H1 (cell line): ENCODE measurements at regions not wholly inside any gene's neighbourhood (a gene's known extent, or its start where the extent isn't known, plus 50 kb on each side); places are given as distances from the start of the nearest gene placed in this dataset.

Source experiments
- CTCF ChIA-PET: fragments of 300-600 bp; sonication (Branson Sonifier 250); formaldehyde crosslinking; loops from one replicate; lab custom pipeline; 2021; ENCODE audit not compliant: partially characterized antibody; lab: Charles Lee
- POLR2A ChIA-PET: fragments of 300-600 bp; sonication (Branson Sonifier 250); formaldehyde crosslinking; loops from one replicate; lab custom pipeline; 2021; ENCODE audit warnings: inconsistent platforms; ENCODE audit not compliant: partially characterized antibody; lab: Charles Lee
- DNase-seq, 2 experiments: peaks; one replicate each; pipeline versions ENCODE4 v3.0.0 to v3.0.0-alpha.2; 2010 to 2022; ENCODE audit warnings: low spot score in 2 of 2, low read depth in 1 of 2, mixed read lengths in 1 of 2
- FAIRE-seq: peaks from 2 replicates; lab custom pipeline; 2011; peaks lifted over from hg19 to GRCh38; lab: Jason Lieb, UNC
- H2AFZ ChIP-seq: 2 replicates; pipeline ENCODE4 v1.8.1; 2012; ENCODE audit warnings: low read length, inconsistent platforms
- H2AK5ac ChIP-seq: 2 replicates; pipeline ENCODE4 v1.6.1; 2013; ENCODE audit warnings: low read depth, low read length
- H2BK120ac ChIP-seq: replicated peaks from 2 replicates; pipeline ENCODE3; 2013; ENCODE audit warnings: low read depth, low read length, inconsistent platforms
- H2BK12ac ChIP-seq: 2 replicates; pipeline ENCODE4 v1.6.1; 2013; ENCODE audit warnings: low read depth, low read length
- H2BK15ac ChIP-seq: 2 replicates; pipeline ENCODE4 v1.6.1; 2013; ENCODE audit warnings: low read length
- H2BK20ac ChIP-seq: 2 replicates; pipeline ENCODE4 v1.6.1; 2013; ENCODE audit warnings: low read length
- H2BK5ac ChIP-seq: 2 replicates; pipeline ENCODE4 v1.6.1; 2013; ENCODE audit warnings: low read depth, low read length
- H3K14ac ChIP-seq: 2 replicates; pipeline ENCODE4 v1.6.1; 2013; ENCODE audit warnings: inconsistent platforms; ENCODE audit not compliant: insufficient read length
- H3K18ac ChIP-seq: 2 replicates; pipeline ENCODE4 v1.6.1; 2013; ENCODE audit warnings: low read length; ENCODE audit errors: extremely low read depth
- H3K23ac ChIP-seq: 2 replicates; pipeline ENCODE4 v1.6.1; 2013; ENCODE audit warnings: inconsistent platforms; ENCODE audit not compliant: insufficient read length
- H3K23me2 ChIP-seq: 2 replicates; pipeline ENCODE4 v1.6.1; 2013; ENCODE audit warnings: low read depth, low read length
- H3K27ac ChIP-seq: 2 replicates; pipeline ENCODE4 v1.6.1; 2011; ENCODE audit warnings: low read depth, low read length, inconsistent platforms
- H3K27me3 ChIP-seq, 4 experiments: replicated peaks in 1 of 4; 1 replicate in 1 of 4; 2 replicates in 3 of 4; pipeline versions ENCODE4 v1.6.1 to v1.8.1; 2011 to 2013; ENCODE audit warnings: low read length in 3 of 4, mild to moderate bottlenecking in 3 of 4, inconsistent platforms in 2 of 4, mixed read lengths in 2 of 4, moderate library complexity in 1 of 4; ENCODE audit not compliant: control insufficient read depth in 3 of 4, insufficient read depth in 3 of 4; ENCODE audit errors: extremely low read depth in 1 of 4
- H3K36me3 ChIP-seq, 4 experiments: 2 replicates each; pipeline versions ENCODE4 v1.6.1 to v1.8.1; 2011 to 2013; ENCODE audit warnings: mild to moderate bottlenecking in 4 of 4, low read length in 3 of 4, moderate library complexity in 2 of 4, control low read depth in 1 of 4, inconsistent platforms in 1 of 4; ENCODE audit not compliant: insufficient read depth in 4 of 4, control insufficient read depth in 2 of 4
- H3K4ac ChIP-seq: replicated peaks from 2 replicates; pipeline ENCODE3; 2013; ENCODE audit warnings: low read length, low read depth, mixed read lengths, inconsistent platforms; ENCODE audit not compliant: insufficient read length
- H3K4me1 ChIP-seq, 4 experiments: replicated peaks in 1 of 4; 1 replicate in 1 of 4; 2 replicates in 3 of 4; pipeline versions ENCODE4 v1.6.1 to v1.8.1; 2011 to 2013; ENCODE audit warnings: low read length in 3 of 4, inconsistent platforms in 2 of 4, mixed read lengths in 1 of 4; ENCODE audit not compliant: insufficient read depth in 4 of 4, control insufficient read depth in 3 of 4
- H3K4me2 ChIP-seq, 2 experiments: 2 replicates each; pipeline versions ENCODE4 v1.6.1 to v1.8.1; 2011 to 2013; ENCODE audit warnings: low read depth in 2 of 2, low read length in 2 of 2, control low read depth in 1 of 2, inconsistent platforms in 1 of 2, mild to moderate bottlenecking in 1 of 2; ENCODE audit not compliant: insufficient read depth in 1 of 2
- H3K4me3 ChIP-seq, 4 experiments: fragments of 200-600, 300-600 bp in 1 of 4; sonication (generic), shearing (Covaris generic), sonication (Bioruptor Twin) in 1 of 4; 2 replicates each; pipeline versions ENCODE4 v1.5.1 to v1.8.1; 2011 to 2016; ENCODE audit warnings: low read length in 4 of 4, low read depth in 3 of 4, control low read depth in 2 of 4, inconsistent platforms in 2 of 4, mild to moderate bottlenecking in 2 of 4, mixed read lengths in 1 of 4, moderate library complexity in 1 of 4; ENCODE audit not compliant: insufficient read depth in 2 of 4; ENCODE audit errors: extremely low read depth in 1 of 4
- H3K56ac ChIP-seq: replicated peaks from 2 replicates; pipeline ENCODE3; 2013; ENCODE audit warnings: low read depth, mild to moderate bottlenecking, mixed read lengths, low read length, inconsistent platforms; ENCODE audit not compliant: insufficient read length
- H3K79me1 ChIP-seq: 2 replicates; pipeline ENCODE4 v1.6.1; 2013; ENCODE audit warnings: low read depth, low read length, control low read depth
- H3K79me2 ChIP-seq, 2 experiments: 2 replicates each; pipeline versions ENCODE4 v1.6.1 to v1.8.1; 2012 to 2013; ENCODE audit warnings: low read length in 2 of 2, mild to moderate bottlenecking in 2 of 2, inconsistent platforms in 1 of 2; ENCODE audit not compliant: insufficient read depth in 2 of 2, control insufficient read depth in 1 of 2
- H3K9ac ChIP-seq, 4 experiments: replicated peaks in 1 of 4; 1 replicate in 1 of 4; 2 replicates in 3 of 4; pipeline versions ENCODE4 v1.6.1 to v1.8.1; 2011 to 2013; ENCODE audit warnings: low read depth in 3 of 4, low read length in 3 of 4, control low read depth in 2 of 4, mild to moderate bottlenecking in 2 of 4, moderate library complexity in 2 of 4, inconsistent platforms in 1 of 4; ENCODE audit errors: extremely low read depth in 1 of 4
- H3K9me3 ChIP-seq, 2 experiments: 2 replicates each; pipeline versions ENCODE4 v1.6.1 to v1.8.1; 2012 to 2013; ENCODE audit warnings: mild to moderate bottlenecking in 2 of 2, moderate library complexity in 2 of 2, control low read depth in 1 of 2, inconsistent platforms in 1 of 2, low read depth in 1 of 2, low read length in 1 of 2, mixed read lengths in 1 of 2; ENCODE audit not compliant: insufficient read depth in 2 of 2
- H4K20me1 ChIP-seq, 2 experiments: replicated peaks in 1 of 2; 2 replicates each; pipeline versions ENCODE3 to v1.8.1; 2011 to 2013; ENCODE audit warnings: inconsistent platforms in 2 of 2, low read length in 2 of 2, mild to moderate bottlenecking in 1 of 2; ENCODE audit not compliant: insufficient read depth in 2 of 2, control insufficient read depth in 1 of 2
- H4K5ac ChIP-seq: 2 replicates; pipeline ENCODE4 v1.6.1; 2013; ENCODE audit warnings: low read length, low read depth, mixed read lengths, inconsistent platforms; ENCODE audit not compliant: insufficient read length
- H4K8ac ChIP-seq: 2 replicates; pipeline ENCODE4 v1.8.0; 2013; ENCODE audit warnings: mild to moderate bottlenecking, moderate library complexity, low read length, inconsistent platforms; ENCODE audit not compliant: insufficient read depth; ENCODE audit errors: extremely low read depth
- H4K91ac ChIP-seq: replicated peaks from 2 replicates; pipeline ENCODE3; 2013; ENCODE audit warnings: low read length, mixed read lengths, inconsistent platforms; ENCODE audit not compliant: insufficient read length
- CHD1 ChIP-seq: IDR thresholded peaks from 2 replicates; pipeline ENCODE4 v1.6.1; 2012; ENCODE audit warnings: low read depth, low read length, improper control_type of control experiment
- EP300 ChIP-seq, 2 experiments: IDR thresholded peaks; 1 replicate in 1 of 2; 2 replicates in 1 of 2; pipeline ENCODE4 v1.6.1; 2011 to 2012; ENCODE audit warnings: low read depth in 2 of 2, low read length in 2 of 2, mild to moderate bottlenecking in 2 of 2, borderline replicate concordance in 1 of 2, inconsistent platforms in 1 of 2, moderate library complexity in 1 of 2
- JUN ChIP-seq: IDR thresholded peaks from 2 replicates; pipeline ENCODE4 v1.6.1; 2011; ENCODE audit warnings: low read depth, mild to moderate bottlenecking, improper control_type of control experiment, low read length
- PHF8 ChIP-seq: fragments of 200-600 bp; sonication (generic); conservative IDR thresholded peaks from 2 replicates; pipeline ENCODE4 v1.7.1; 2012; ENCODE audit warnings: low read depth, mild to moderate bottlenecking, inconsistent platforms, low read length, moderate library complexity
- POU5F1 ChIP-seq: IDR thresholded peaks from 2 replicates; pipeline ENCODE4 v1.6.1; 2011; ENCODE audit warnings: low read depth, mild to moderate bottlenecking, low read length, moderate library complexity
- RBBP5 ChIP-seq: IDR thresholded peaks from 2 replicates; pipeline ENCODE4 v1.7.1; 2012; ENCODE audit warnings: low read depth, mild to moderate bottlenecking, inconsistent platforms, low read length, moderate library complexity, borderline replicate concordance
- TEAD4 ChIP-seq: IDR thresholded peaks from 2 replicates; pipeline ENCODE4 v1.6.1; 2012; ENCODE audit warnings: low read depth, low read length, inconsistent platforms, mixed read lengths
- WGBS, 2 experiments: shearing (Covaris generic) in 1 of 2; methylation state at CpG; one replicate each; pipeline versions ENCODE4 v1.1.6 to v1.1.7; 2013 to 2015; ENCODE audit warnings: low lambda C conversion rate in 2 of 2, mixed read lengths in 2 of 2, inconsistent platforms in 1 of 2, low coverage in 1 of 2, missing lambda C conversion rate in 1 of 2; ENCODE audit not compliant: insufficient replicate concordance in 2 of 2, insufficient coverage in 1 of 2, insufficient read length in 1 of 2; ENCODE audit errors: extremely low coverage in 1 of 2, missing lambda C conversion rate in 1 of 2; 5-methylcytosine and 5-hydroxymethylcytosine counted together
- TF ChIP-seq, protein P1 (sequence below), 3 experiments: IDR thresholded peaks; 1 replicate in 2 of 3; 2 replicates in 1 of 3; pipeline versions ENCODE4 v1.5.1 to v1.6.1; 2011; ENCODE audit warnings: low read length in 3 of 3, mild to moderate bottlenecking in 3 of 3, inconsistent platforms in 2 of 3, low read depth in 1 of 3, moderate library complexity in 1 of 3; ENCODE audit not compliant: insufficient read depth in 1 of 3; ENCODE audit errors: control extremely low read depth in 1 of 3
- TF ChIP-seq, protein P2 (sequence below): IDR thresholded peaks from 2 replicates; pipeline ENCODE4 v1.6.1; 2012; ENCODE audit warnings: inconsistent platforms

DNA sequence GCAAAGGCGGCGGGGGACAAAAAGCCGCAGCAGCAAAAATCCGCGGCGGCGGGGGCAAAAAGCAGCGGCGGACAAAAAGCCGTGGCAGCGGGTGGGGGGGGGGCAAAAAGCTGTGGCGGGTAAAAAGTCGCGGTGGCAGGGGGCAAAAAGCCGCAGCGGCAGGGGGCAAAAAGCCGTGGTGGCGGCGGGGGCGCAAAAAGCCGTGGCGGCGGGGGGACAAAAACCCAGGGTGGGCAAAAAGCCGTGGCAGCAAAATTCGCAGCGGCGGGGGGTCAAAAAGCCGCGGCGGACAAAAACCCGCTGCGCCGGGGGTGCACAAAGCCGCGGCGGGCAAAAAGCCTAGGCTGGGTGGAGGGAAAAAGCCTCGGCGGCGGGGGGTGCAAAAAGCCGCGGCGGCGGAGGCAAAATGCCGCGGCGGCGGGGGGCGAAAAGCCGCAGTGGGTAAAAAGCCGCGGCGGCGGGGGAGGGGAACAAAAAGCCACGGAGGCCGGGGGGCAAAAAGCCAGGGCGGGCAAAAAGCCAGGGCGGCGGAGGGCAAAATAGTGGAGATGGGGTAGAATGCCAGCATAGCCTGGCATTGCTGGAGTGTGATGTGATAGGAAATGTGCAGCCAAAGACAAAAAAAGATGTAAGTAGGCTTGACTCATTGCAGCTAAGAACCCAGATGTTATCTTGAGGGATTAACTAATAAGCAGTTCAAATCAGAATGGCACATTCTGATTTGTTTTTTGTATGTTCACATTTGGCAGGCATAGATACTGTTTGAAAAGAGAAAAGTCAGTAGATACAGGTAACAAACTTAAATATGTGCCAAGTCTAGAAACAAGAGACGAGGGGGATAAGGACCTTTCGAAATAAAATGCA lies 1076.3 kb downstream of the RPIA start:
- Histone ChIP-seq H3K18ac (no peak overlapping the region), H2BK5ac (no peak overlapping the region), H3K27me3 (no peaks in the 10 kb centered on the region), H2BK15ac (no peak overlapping the region), H3K79me2 (no peaks in the 10 kb centered on the region), H3K36me3 (peaks cover 0 to 3% (median 0%) of the 10 kb centered on the region in 4 experiments; a peak in 1 of 8 replicates), H3K23ac (no peak overlapping the region), H2AK5ac (no peak overlapping the region), H3K4me1 (no peaks in the 10 kb centered on the region), H3K4ac (no peak overlapping the region), H3K9ac (no peak overlapping the region), H4K20me1 (no peaks in the 10 kb centered on the region), H2AFZ (no peak overlapping the region), H3K4me3 (no peak overlapping the region), H4K8ac (no peak overlapping the region), H3K14ac (no peak overlapping the region), H4K5ac (no peak overlapping the region), H3K9me3 (peaks cover 60 to 65% of the 10 kb centered on the region in 2 experiments), H2BK12ac (no peak overlapping the region), H2BK120ac (no peak overlapping the region), H4K91ac (no peak overlapping the region), H3K56ac (no peak overlapping the region), H3K4me2 (no peak overlapping the region), H3K27ac (no peak overlapping the region), H3K79me1 (no peaks in the 10 kb centered on the region), H2BK20ac (no peak overlapping the region), H3K23me2 (peaks cover 1% of the 10 kb centered on the region; the same call in 1 of the 2 replicates)
- no peak for FAIRE-seq
- DNase-seq: no peak
- ChIA-PET CTCF (no interaction called here), POLR2A (no interaction called here)
- WGBS, 2 experiments: 91% methylated on average over 31 of the region's 60 CpGs; no CpG with 5 or more reads in 1 of the 2 experiments
- TF ChIP-seq PHF8: no peak
- TF ChIP-seq, protein P1, sequence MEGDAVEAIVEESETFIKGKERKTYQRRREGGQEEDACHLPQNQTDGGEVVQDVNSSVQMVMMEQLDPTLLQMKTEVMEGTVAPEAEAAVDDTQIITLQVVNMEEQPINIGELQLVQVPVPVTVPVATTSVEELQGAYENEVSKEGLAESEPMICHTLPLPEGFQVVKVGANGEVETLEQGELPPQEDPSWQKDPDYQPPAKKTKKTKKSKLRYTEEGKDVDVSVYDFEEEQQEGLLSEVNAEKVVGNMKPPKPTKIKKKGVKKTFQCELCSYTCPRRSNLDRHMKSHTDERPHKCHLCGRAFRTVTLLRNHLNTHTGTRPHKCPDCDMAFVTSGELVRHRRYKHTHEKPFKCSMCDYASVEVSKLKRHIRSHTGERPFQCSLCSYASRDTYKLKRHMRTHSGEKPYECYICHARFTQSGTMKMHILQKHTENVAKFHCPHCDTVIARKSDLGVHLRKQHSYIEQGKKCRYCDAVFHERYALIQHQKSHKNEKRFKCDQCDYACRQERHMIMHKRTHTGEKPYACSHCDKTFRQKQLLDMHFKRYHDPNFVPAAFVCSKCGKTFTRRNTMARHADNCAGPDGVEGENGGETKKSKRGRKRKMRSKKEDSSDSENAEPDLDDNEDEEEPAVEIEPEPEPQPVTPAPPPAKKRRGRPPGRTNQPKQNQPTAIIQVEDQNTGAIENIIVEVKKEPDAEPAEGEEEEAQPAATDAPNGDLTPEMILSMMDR (IDR thresholded peaks at IDR 0.05; ENCODE audit: control extremely low read depth in 1 of 3, insufficient read depth in 1 of 3, low read depth in 1 of 3, low read length in 3 of 3): no peak
- no peak for TF ChIP-seq POU5F1
- TF ChIP-seq TEAD4: no peak
- no peak for TF ChIP-seq RBBP5
- no peak for TF ChIP-seq JUN
- TF ChIP-seq, protein P2, sequence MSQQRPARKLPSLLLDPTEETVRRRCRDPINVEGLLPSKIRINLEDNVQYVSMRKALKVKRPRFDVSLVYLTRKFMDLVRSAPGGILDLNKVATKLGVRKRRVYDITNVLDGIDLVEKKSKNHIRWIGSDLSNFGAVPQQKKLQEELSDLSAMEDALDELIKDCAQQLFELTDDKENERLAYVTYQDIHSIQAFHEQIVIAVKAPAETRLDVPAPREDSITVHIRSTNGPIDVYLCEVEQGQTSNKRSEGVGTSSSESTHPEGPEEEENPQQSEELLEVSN: no peak
- TF ChIP-seq CHD1: no peak
- TF ChIP-seq EP300 (IDR thresholded peaks at IDR 0.05; ENCODE audit: borderline replicate concordance in 1 of 2, low read depth in 2 of 2, low read length in 2 of 2): no peak
